ENCODE measurements at regions not wholly inside any gene's neighbourhood (a gene's known extent, or its start where the extent isn't known, plus 50 kb on each side); places are given as distances from the start of the nearest gene placed in this dataset.

GRCh38 chr1:14479865-14480264 is 118.6 kb upstream of the KAZN start:
- Histone ChIP-seq H3K36me3 (no peaks in the 10 kb centered on the region), H3K4me3 (no peak overlapping the region), H3K27ac (replicated peaks) (no peak overlapping the region), H3K27me3 (ENCODE audit: low read depth) (peaks cover 30% of the 10 kb centered on the region), H3K9me3 (replicated peaks) (no peaks in the 10 kb centered on the region), H3K4me1 (no peaks in the 10 kb centered on the region)
- TF ChIP-seq CTCF (IDR thresholded peaks at IDR 0.05; ENCODE audit: borderline replicate concordance), result no peak
- DNase-seq, result no peak
- intact Hi-C loops (cut with micrococcal nuclease), result no loop called here

GRCh38 chr1:14482784-14483450 is 115.6 kb upstream of the KAZN start:
- H3K36me3 ChIP-seq, result no peaks in the 10 kb centered on the region
- DNase-seq, result no peak
- intact Hi-C loops (cut with micrococcal nuclease), result no loop called here
- no peak overlapping the region for H3K27ac ChIP-seq (replicated peaks)
- H3K9me3 ChIP-seq (replicated peaks), result no peaks in the 10 kb centered on the region
- peaks cover 29% of the 10 kb centered on the region for H3K27me3 ChIP-seq (ENCODE audit: low read depth)
- TF ChIP-seq CTCF (IDR thresholded peaks at IDR 0.05; ENCODE audit: borderline replicate concordance), result no peak
- H3K4me3 ChIP-seq, result no peak overlapping the region
- H3K4me1 ChIP-seq, result no peaks in the 10 kb centered on the region

- Histone ChIP-seq H3K27ac (replicated peaks) (no peak overlapping the region), H3K4me1 (no peaks in the 10 kb centered on the region), H3K4me3 (no peak overlapping the region), H3K27me3 (ENCODE audit: low read depth) (peaks cover 22% of the 10 kb centered on the region), H3K36me3 (no peaks in the 10 kb centered on the region), H3K9me3 (replicated peaks) (no peaks in the 10 kb centered on the region)
- no peak for TF ChIP-seq CTCF (IDR thresholded peaks at IDR 0.05; ENCODE audit: borderline replicate concordance)
- intact Hi-C loops (cut with micrococcal nuclease), result no loop called here
- no peak for DNase-seq
Observed at GRCh38 chr1:14485285-14485684, 113.2 kb upstream of the KAZN start.

GRCh38 chr1:14486401-14487201 is 111.9 kb upstream of the KAZN start:
- DNase-seq, result no peak
- H3K36me3 ChIP-seq, result no peaks in the 10 kb centered on the region
- H3K4me1 ChIP-seq, result no peaks in the 10 kb centered on the region
- peaks cover 26% of the 10 kb centered on the region for H3K27me3 ChIP-seq (ENCODE audit: low read depth)
- no peak for TF ChIP-seq CTCF (IDR thresholded peaks at IDR 0.05; ENCODE audit: borderline replicate concordance)
- no peak overlapping the region for H3K4me3 ChIP-seq
- peak overlapping the region; percentile 33 for H3K27ac ChIP-seq (replicated peaks)
- intact Hi-C loops (cut with micrococcal nuclease), result no loop called here
- H3K9me3 ChIP-seq (replicated peaks), result no peaks in the 10 kb centered on the region

- Histone ChIP-seq H3K4me3 (no peak overlapping the region), H3K9me3 (replicated peaks) (no peaks in the 10 kb centered on the region), H3K36me3 (no peaks in the 10 kb centered on the region), H3K4me1 (no peaks in the 10 kb centered on the region), H3K27me3 (ENCODE audit: low read depth) (peaks cover 19% of the 10 kb centered on the region), H3K27ac (replicated peaks) (no peak overlapping the region)
- no peak for DNase-seq
- no peak for TF ChIP-seq CTCF (IDR thresholded peaks at IDR 0.05; ENCODE audit: borderline replicate concordance)
- intact Hi-C loops (cut with micrococcal nuclease), result no loop called here
Observed at GRCh38 chr1:14487671-14488070, 110.8 kb upstream of the KAZN start.

Data from left ventricle myocardium inferior (tissue), 1 donor.